Fibroblast of lung (primary cell): ENCODE measurements at regions not wholly inside any gene's neighbourhood (a gene's known extent, or its start where the extent isn't known, plus 50 kb on each side); places are given as distances from the start of the nearest gene placed in this dataset.

ENCODE experiments used
- DNase-seq, 2 donors: peaks; one replicate each; pipeline versions ENCODE4 v3.0.0 to v3.0.0-alpha.2; 2010; ENCODE audit warnings: low read depth in 2 of 2
- H2AFZ ChIP-seq: 2 replicates; pipeline ENCODE4 v1.5.1; 2012; ENCODE audit warnings: low read length, control low read depth, inconsistent platforms
- H3K27ac ChIP-seq: 2 replicates; pipeline ENCODE4 v1.5.1; 2011; ENCODE audit warnings: low read length, control low read depth; ENCODE audit not compliant: insufficient read depth
- H3K27me3 ChIP-seq: 2 replicates; pipeline ENCODE4 v1.5.1; 2011; ENCODE audit warnings: mild to moderate bottlenecking, low read length; ENCODE audit not compliant: control insufficient read depth, insufficient read depth
- H3K36me3 ChIP-seq: 2 replicates; pipeline ENCODE4 v1.5.1; 2011; ENCODE audit warnings: low read length; ENCODE audit not compliant: control insufficient read depth, insufficient read depth
- H3K4me1 ChIP-seq: 2 replicates; pipeline ENCODE4 v1.5.1; 2011; ENCODE audit warnings: low read length; ENCODE audit not compliant: control insufficient read depth, insufficient read depth; ENCODE audit errors: extremely low read depth
- H3K4me2 ChIP-seq: 2 replicates; pipeline ENCODE4 v1.5.1; 2011; ENCODE audit warnings: low read length, control low read depth; ENCODE audit not compliant: insufficient read depth; ENCODE audit errors: extremely low read depth
- H3K4me3 ChIP-seq, 4 experiments: fragments of 200-600 bp in 1 of 4; sonication (generic) in 1 of 4; replicated peaks in 1 of 4; 2 replicates each; pipeline ENCODE4 v1.5.1; 2011 to 2016; ENCODE audit warnings: low read length in 4 of 4, low read depth in 3 of 4, mild to moderate bottlenecking in 3 of 4, control low read depth in 2 of 4, inconsistent platforms in 1 of 4, mixed read lengths in 1 of 4; ENCODE audit not compliant: insufficient read depth in 1 of 4; ENCODE audit errors: control extremely low read depth in 1 of 4
- H3K79me2 ChIP-seq: 2 replicates; pipeline ENCODE4 v1.5.1; 2012; ENCODE audit warnings: mild to moderate bottlenecking, low read length, inconsistent platforms; ENCODE audit not compliant: control insufficient read depth, insufficient read depth
- H3K9ac ChIP-seq: 2 replicates; pipeline ENCODE4 v1.5.1; 2011; ENCODE audit warnings: mild to moderate bottlenecking, low read length, control low read depth; ENCODE audit not compliant: insufficient read depth
- H3K9me3 ChIP-seq: 2 replicates; pipeline ENCODE4 v1.5.1; 2012; ENCODE audit warnings: low read depth, low read length; ENCODE audit not compliant: control insufficient read depth, insufficient read depth
- H4K20me1 ChIP-seq: 2 replicates; pipeline ENCODE4 v1.5.1; 2011; ENCODE audit warnings: low read length; ENCODE audit not compliant: control insufficient read depth, insufficient read depth; ENCODE audit errors: extremely low read depth
- EZH2 ChIP-seq: IDR thresholded peaks from 2 replicates; pipeline ENCODE4 v1.5.1; 2012; ENCODE audit warnings: low read length, control low read depth, mild to moderate bottlenecking; ENCODE audit errors: missing control alignments
- TF ChIP-seq, protein P1 (sequence below), 2 donors: IDR thresholded peaks in 1 of 2; conservative IDR thresholded peaks in 1 of 2; 1 replicate in 1 of 2; 2 replicates in 1 of 2; pipeline ENCODE4 v1.5.1; 2011 to 2012; ENCODE audit warnings: low read length in 2 of 2, control low read depth in 1 of 2, inconsistent platforms in 1 of 2, low read depth in 1 of 2, mild to moderate bottlenecking in 1 of 2

DNA sequence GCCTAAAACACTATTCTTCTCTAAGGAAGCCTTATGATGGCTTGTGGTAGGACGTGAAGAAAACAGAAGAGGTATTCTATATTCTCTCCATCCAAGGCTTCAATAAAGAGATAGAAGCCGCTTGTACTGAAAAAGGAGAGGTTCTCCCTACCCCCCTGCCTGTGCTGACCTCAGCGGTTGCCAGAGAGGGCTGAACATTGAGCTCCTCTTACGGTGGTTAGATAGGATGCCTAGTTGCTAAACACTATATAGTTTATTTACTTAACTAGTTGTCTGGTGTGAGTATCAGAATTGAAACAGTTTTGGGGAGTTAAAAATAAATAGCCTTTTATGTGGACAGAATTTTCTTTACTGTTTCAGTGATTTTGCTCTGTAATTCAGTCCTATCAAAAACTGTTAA, 112.2 kb downstream of the TFPI2 start:
- DNase-seq: no peak
- Histone ChIP-seq H3K4me3 (no peak overlapping the region), H3K9ac (no peak overlapping the region), H3K4me1 (no peaks in the 10 kb centered on the region), H4K20me1 (no peaks in the 10 kb centered on the region), H2AFZ (no peak overlapping the region), H3K27ac (no peak overlapping the region), H3K36me3 (no peaks in the 10 kb centered on the region), H3K9me3 (no peaks in the 10 kb centered on the region), H3K27me3 (no peaks in the 10 kb centered on the region), H3K79me2 (no peaks in the 10 kb centered on the region), H3K4me2 (no peak overlapping the region)
- no peak for TF ChIP-seq EZH2
- TF ChIP-seq, protein P1, sequence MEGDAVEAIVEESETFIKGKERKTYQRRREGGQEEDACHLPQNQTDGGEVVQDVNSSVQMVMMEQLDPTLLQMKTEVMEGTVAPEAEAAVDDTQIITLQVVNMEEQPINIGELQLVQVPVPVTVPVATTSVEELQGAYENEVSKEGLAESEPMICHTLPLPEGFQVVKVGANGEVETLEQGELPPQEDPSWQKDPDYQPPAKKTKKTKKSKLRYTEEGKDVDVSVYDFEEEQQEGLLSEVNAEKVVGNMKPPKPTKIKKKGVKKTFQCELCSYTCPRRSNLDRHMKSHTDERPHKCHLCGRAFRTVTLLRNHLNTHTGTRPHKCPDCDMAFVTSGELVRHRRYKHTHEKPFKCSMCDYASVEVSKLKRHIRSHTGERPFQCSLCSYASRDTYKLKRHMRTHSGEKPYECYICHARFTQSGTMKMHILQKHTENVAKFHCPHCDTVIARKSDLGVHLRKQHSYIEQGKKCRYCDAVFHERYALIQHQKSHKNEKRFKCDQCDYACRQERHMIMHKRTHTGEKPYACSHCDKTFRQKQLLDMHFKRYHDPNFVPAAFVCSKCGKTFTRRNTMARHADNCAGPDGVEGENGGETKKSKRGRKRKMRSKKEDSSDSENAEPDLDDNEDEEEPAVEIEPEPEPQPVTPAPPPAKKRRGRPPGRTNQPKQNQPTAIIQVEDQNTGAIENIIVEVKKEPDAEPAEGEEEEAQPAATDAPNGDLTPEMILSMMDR (conservative IDR thresholded peaks at IDR 0.05 in 1 of 2, IDR thresholded peaks at IDR 0.05 in 1 of 2; ENCODE audit: low read depth in 1 of 2, low read length in 2 of 2): no peak

DNA sequence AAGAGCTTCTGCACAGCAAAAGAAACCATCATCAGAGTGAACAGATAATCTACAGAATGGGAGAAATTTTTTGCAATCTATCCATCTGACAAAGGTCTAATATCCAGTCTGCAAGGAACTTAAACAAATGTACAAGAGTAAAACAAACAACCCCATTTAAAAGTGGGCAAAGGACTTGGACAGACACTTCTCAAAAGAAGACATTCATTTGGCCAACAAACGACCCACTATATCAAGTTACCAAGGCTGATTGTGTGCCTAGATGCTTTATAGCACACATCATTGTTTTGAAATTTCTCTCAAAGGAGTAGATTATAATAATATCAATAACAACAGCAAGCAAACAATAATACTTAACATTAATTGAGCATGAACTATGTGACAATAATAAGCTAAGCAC, 117.1 kb downstream of the TFPI2 start:
- Histone ChIP-seq H3K36me3 (no peaks in the 10 kb centered on the region), H3K4me3 (no peak overlapping the region), H3K9me3 (no peaks in the 10 kb centered on the region), H3K27me3 (no peaks in the 10 kb centered on the region), H3K4me2 (no peak overlapping the region), H3K79me2 (no peaks in the 10 kb centered on the region), H3K4me1 (no peaks in the 10 kb centered on the region), H4K20me1 (no peaks in the 10 kb centered on the region), H3K9ac (no peak overlapping the region), H2AFZ (no peak overlapping the region), H3K27ac (no peak overlapping the region)
- no peak for DNase-seq
- TF ChIP-seq, protein P1 (conservative IDR thresholded peaks at IDR 0.05 in 1 of 2, IDR thresholded peaks at IDR 0.05 in 1 of 2; ENCODE audit: low read depth in 1 of 2, low read length in 2 of 2): no peak
- no peak for TF ChIP-seq EZH2

DNA sequence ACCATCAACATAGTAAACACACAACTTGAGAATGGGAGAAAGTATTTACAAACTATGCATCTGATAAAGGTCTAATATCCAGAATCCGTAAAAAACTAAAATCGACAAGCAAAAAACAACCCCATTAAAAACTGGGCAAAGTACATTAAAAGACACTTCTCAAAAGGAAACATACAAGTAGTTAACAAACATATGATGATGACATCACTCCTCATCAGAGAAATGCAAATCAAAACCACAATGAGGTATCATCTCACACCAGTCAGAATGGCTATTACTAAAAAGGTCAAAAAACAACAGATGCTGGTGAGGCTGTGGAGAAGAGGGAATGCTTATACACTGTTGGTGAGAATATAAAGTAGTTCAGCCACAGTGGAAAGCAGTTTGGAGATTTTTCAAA, 125.1 kb downstream of the TFPI2 start:
- Histone ChIP-seq H3K4me1 (no peaks in the 10 kb centered on the region), H3K36me3 (no peaks in the 10 kb centered on the region), H3K27me3 (no peaks in the 10 kb centered on the region), H3K9ac (no peak overlapping the region), H3K79me2 (no peaks in the 10 kb centered on the region), H3K4me3 (no peak overlapping the region), H3K9me3 (no peaks in the 10 kb centered on the region), H4K20me1 (no peaks in the 10 kb centered on the region), H3K27ac (no peak overlapping the region), H2AFZ (no peak overlapping the region), H3K4me2 (no peak overlapping the region)
- no peak for DNase-seq
- TF ChIP-seq, protein P1 (conservative IDR thresholded peaks at IDR 0.05 in 1 of 2, IDR thresholded peaks at IDR 0.05 in 1 of 2; ENCODE audit: low read depth in 1 of 2, low read length in 2 of 2): no peak
- no peak for TF ChIP-seq EZH2
